Transverse colon (tissue), 4 donors: ENCODE measurements at regions not wholly inside any gene's neighbourhood (a gene's known extent, or its start where the extent isn't known, plus 50 kb on each side); places are given as distances from the start of the nearest gene placed in this dataset.

Source experiments
- POLR2A ChIP-seq: fragments of 450-650 bp; IDR thresholded peaks from one replicate; pipeline ENCODE4 v1.6.1; 2016; ENCODE audit warnings: antibody characterized with exemption, mild to moderate bottlenecking, moderate library complexity
- POLR2AphosphoS5 ChIP-seq, 3 donors: sonication (generic); formaldehyde crosslinking; IDR thresholded peaks; one replicate each; pipeline ENCODE4 v1.6.1; 2016; ENCODE audit warnings: antibody characterized with exemption in 3 of 3
- TF ChIP-seq, protein P1 (sequence below), 5 experiments: fragments of 200-600 bp in 3 of 5; fragments of 450-650 bp in 2 of 5; sonication (generic) in 3 of 5; IDR thresholded peaks; 1 replicate in 2 of 5; 2 replicates in 3 of 5; pipeline ENCODE4 v1.5.1; 2016 to 2017; ENCODE audit warnings: antibody characterized with exemption in 5 of 5, inconsistent platforms in 3 of 5, mild to moderate bottlenecking in 2 of 5, moderate library complexity in 1 of 5

GRCh38 chr7:46108272-46108671 lies 187.2 kb upstream of the IGFBP3 start:
- TF ChIP-seq, protein P1, sequence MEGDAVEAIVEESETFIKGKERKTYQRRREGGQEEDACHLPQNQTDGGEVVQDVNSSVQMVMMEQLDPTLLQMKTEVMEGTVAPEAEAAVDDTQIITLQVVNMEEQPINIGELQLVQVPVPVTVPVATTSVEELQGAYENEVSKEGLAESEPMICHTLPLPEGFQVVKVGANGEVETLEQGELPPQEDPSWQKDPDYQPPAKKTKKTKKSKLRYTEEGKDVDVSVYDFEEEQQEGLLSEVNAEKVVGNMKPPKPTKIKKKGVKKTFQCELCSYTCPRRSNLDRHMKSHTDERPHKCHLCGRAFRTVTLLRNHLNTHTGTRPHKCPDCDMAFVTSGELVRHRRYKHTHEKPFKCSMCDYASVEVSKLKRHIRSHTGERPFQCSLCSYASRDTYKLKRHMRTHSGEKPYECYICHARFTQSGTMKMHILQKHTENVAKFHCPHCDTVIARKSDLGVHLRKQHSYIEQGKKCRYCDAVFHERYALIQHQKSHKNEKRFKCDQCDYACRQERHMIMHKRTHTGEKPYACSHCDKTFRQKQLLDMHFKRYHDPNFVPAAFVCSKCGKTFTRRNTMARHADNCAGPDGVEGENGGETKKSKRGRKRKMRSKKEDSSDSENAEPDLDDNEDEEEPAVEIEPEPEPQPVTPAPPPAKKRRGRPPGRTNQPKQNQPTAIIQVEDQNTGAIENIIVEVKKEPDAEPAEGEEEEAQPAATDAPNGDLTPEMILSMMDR (IDR thresholded peaks at IDR 0.05), result no peak
- TF ChIP-seq POLR2AphosphoS5 (IDR thresholded peaks at IDR 0.05) (no peak), POLR2A (no peak)
